Adrenal gland (tissue), 5 donors: ENCODE measurements at regions not wholly inside any gene's neighbourhood (a gene's known extent, or its start where the extent isn't known, plus 50 kb on each side); places are given as distances from the start of the nearest gene placed in this dataset.
"Not testable (repeated sequence)": the region's sequence is repeated elsewhere in the genome, so short reads cannot be mapped to it uniquely, and the experiment has no call there.

Experiments used
- CTCF ChIP-seq, 6 experiments: fragments of 450-650 bp in 4 of 6; fragments of 200-600 bp in 2 of 6; sonication (generic) in 1 of 6; IDR thresholded peaks; 1 replicate in 5 of 6; 2 replicates in 1 of 6; pipeline versions ENCODE4 v1.5.1 to v1.8.0; 2016 to 2021; ENCODE audit warnings: antibody characterized with exemption in 6 of 6, mild to moderate bottlenecking in 2 of 6, moderate library complexity in 1 of 6
- POLR2A ChIP-seq, 2 donors: fragments of 450-650 bp; IDR thresholded peaks; one replicate each; pipeline ENCODE4 v1.6.1; 2017; ENCODE audit warnings: antibody characterized with exemption in 2 of 2, mild to moderate bottlenecking in 2 of 2, moderate library complexity in 1 of 2
- donor health status: DM: no; HTN: no; CAD: no.

GRCh38 chr1:69120126-69120741 is 447.5 kb upstream of the LRRC7 start:
- not testable (repeated sequence) for TF ChIP-seq POLR2A, CTCF (IDR thresholded peaks at IDR 0.05)
